ENCODE measurements at regions not wholly inside any gene's neighbourhood (a gene's known extent, or its start where the extent isn't known, plus 50 kb on each side); places are given as distances from the start of the nearest gene placed in this dataset.

- ATAC-seq (ENCODE audit: low FRiP score) (no peak), DNase-seq (ENCODE audit: low spot score) (no peak)
- no peak for TF ChIP-seq CTCF (IDR thresholded peaks at IDR 0.05)
Measured at GRCh38 chr1:208939537-208940085, 643.9 kb upstream of the CAMK1G start.

GRCh38 chr1:208942394-208943130 is 641.0 kb upstream of the CAMK1G start:
- DNase-seq (ENCODE audit: low spot score) (no peak), ATAC-seq (ENCODE audit: low FRiP score) (no peak)
- no peak for TF ChIP-seq CTCF (IDR thresholded peaks at IDR 0.05)

GRCh38 chr1:208943291-208943690 is 640.2 kb upstream of the CAMK1G start:
- ATAC-seq (ENCODE audit: low FRiP score), result no peak
- no peak for TF ChIP-seq CTCF (IDR thresholded peaks at IDR 0.05)
- DNase-seq (ENCODE audit: low spot score), result no peak

GRCh38 chr1:208944981-208945451 is 638.5 kb upstream of the CAMK1G start:
- DNase-seq (ENCODE audit: low spot score), result no peak
- TF ChIP-seq CTCF (IDR thresholded peaks at IDR 0.05), result no peak
- no peak for ATAC-seq (ENCODE audit: low FRiP score)

- DNase-seq (ENCODE audit: low spot score), result no peak
- no peak for TF ChIP-seq CTCF (IDR thresholded peaks at IDR 0.05)
- ATAC-seq (ENCODE audit: low FRiP score), result no peak
Measured at GRCh38 chr1:208950206-208950605, 633.3 kb upstream of the CAMK1G start.

- ATAC-seq (ENCODE audit: low FRiP score) (no peak), DNase-seq (ENCODE audit: low spot score) (no peak)
- no peak for TF ChIP-seq CTCF (IDR thresholded peaks at IDR 0.05)
Measured at GRCh38 chr1:208951026-208951525, 632.4 kb upstream of the CAMK1G start.

- no peak for ATAC-seq (ENCODE audit: low FRiP score)
- TF ChIP-seq CTCF (IDR thresholded peaks at IDR 0.05), result no peak
- no peak for DNase-seq (ENCODE audit: low spot score)
Measured at GRCh38 chr1:208951908-208952307, 631.6 kb upstream of the CAMK1G start.
